Activated CD4-positive, alpha-beta memory T cell treated with anti-CD3 and anti-CD28 coated beads, Interleukin-2, amount 10 ng/mL, durations not matched to agents 7 days and 5 days (primary cell): ENCODE measurements at regions not wholly inside any gene's neighbourhood (a gene's known extent, or its start where the extent isn't known, plus 50 kb on each side); places are given as distances from the start of the nearest gene placed in this dataset.

Experiments
- CTCF ChIA-PET: fragments of 350-600 bp; sonication (Branson Sonifier 250); formaldehyde crosslinking; loops from one replicate; lab custom pipeline; 2021; ENCODE audit warnings: antibody characterized with exemption, inconsistent platforms; lab: Charles Lee
- POLR2A ChIA-PET: fragments of 350-600 bp; sonication (Branson Sonifier 250); formaldehyde crosslinking; loops from one replicate; lab custom pipeline; 2021; ENCODE audit warnings: antibody characterized with exemption; lab: Charles Lee
- DNase-seq: peaks from one replicate; pipeline ENCODE4 v3.0.0-alpha.2; 2020
- H3K27ac Mint-ChIP-seq: one replicate; pipeline ENCODE4 v1.8.0; 2021; ENCODE audit warnings: mild to moderate bottlenecking, mixed read lengths
- H3K27me3 Mint-ChIP-seq: one replicate; pipeline ENCODE4 v1.8.0; 2021; ENCODE audit warnings: mixed read lengths
- H3K36me3 Mint-ChIP-seq: one replicate; pipeline ENCODE4 v1.8.0; 2021; ENCODE audit warnings: low read depth, mixed read lengths
- H3K4me1 Mint-ChIP-seq: one replicate; pipeline ENCODE4 v1.8.0; 2021; ENCODE audit warnings: mixed read lengths
- H3K4me3 Mint-ChIP-seq: one replicate; pipeline ENCODE4 v1.8.0; 2021; ENCODE audit warnings: mild to moderate bottlenecking, mixed read lengths
- H3K9me3 Mint-ChIP-seq: one replicate; pipeline ENCODE4 v1.8.0; 2021; ENCODE audit warnings: mixed read lengths

GRCh38 chr13:107824635-107825034, 390.7 kb downstream of the LIG4 start:
- CTCF ChIA-PET, result no interaction called here
- Mint-ChIP-seq H3K4me3 (no peak overlapping the region), H3K9me3 (peaks cover 6% of the 10 kb centered on the region), H3K4me1 (no peaks in the 10 kb centered on the region), H3K36me3 (no peaks in the 10 kb centered on the region), H3K27me3 (no peaks in the 10 kb centered on the region), H3K27ac (no peak overlapping the region)
- DNase-seq, result no peak
- POLR2A ChIA-PET, result no interaction called here

GRCh38 chr13:107822006-107822405, 393.3 kb downstream of the LIG4 start:
- POLR2A ChIA-PET, result no interaction called here
- no peaks in the 10 kb centered on the region for H3K27me3 Mint-ChIP-seq
- DNase-seq, result no peak
- no peak overlapping the region for H3K27ac Mint-ChIP-seq
- CTCF ChIA-PET, result no interaction called here
- H3K4me1 Mint-ChIP-seq, result no peaks in the 10 kb centered on the region
- H3K36me3 Mint-ChIP-seq, result no peaks in the 10 kb centered on the region
- peaks cover 8% of the 10 kb centered on the region for H3K9me3 Mint-ChIP-seq
- no peak overlapping the region for H3K4me3 Mint-ChIP-seq

- H3K36me3 Mint-ChIP-seq, result no peaks in the 10 kb centered on the region
- H3K4me3 Mint-ChIP-seq, result no peak overlapping the region
- no peaks in the 10 kb centered on the region for H3K27me3 Mint-ChIP-seq
- ChIA-PET CTCF (no interaction called here), POLR2A (no interaction called here)
- no peak overlapping the region for H3K27ac Mint-ChIP-seq
- DNase-seq, result no peak
- H3K4me1 Mint-ChIP-seq, result no peaks in the 10 kb centered on the region
- peaks cover 8% of the 10 kb centered on the region for H3K9me3 Mint-ChIP-seq
These were observed 393.8 kb downstream of the LIG4 start for GRCh38 chr13:107821492-107821891.

- peaks cover 6% of the 10 kb centered on the region for H3K9me3 Mint-ChIP-seq
- ChIA-PET POLR2A (no interaction called here), CTCF (no interaction called here)
- H3K4me3 Mint-ChIP-seq, result no peak overlapping the region
- H3K27ac Mint-ChIP-seq, result no peak overlapping the region
- H3K4me1 Mint-ChIP-seq, result no peaks in the 10 kb centered on the region
- no peaks in the 10 kb centered on the region for H3K27me3 Mint-ChIP-seq
- no peaks in the 10 kb centered on the region for H3K36me3 Mint-ChIP-seq
- DNase-seq, result no peak
These were observed 396.3 kb downstream of the LIG4 start for GRCh38 chr13:107819071-107819470.

GRCh38 chr13:107817647-107818287, 397.6 kb downstream of the LIG4 start:
- Mint-ChIP-seq H3K27me3 (no peaks in the 10 kb centered on the region), H3K36me3 (no peaks in the 10 kb centered on the region), H3K4me3 (no peak overlapping the region), H3K4me1 (no peaks in the 10 kb centered on the region), H3K9me3 (peaks cover 6% of the 10 kb centered on the region), H3K27ac (no peak overlapping the region)
- CTCF ChIA-PET, result no interaction called here
- no peak for DNase-seq
- POLR2A ChIA-PET, result no interaction called here

GRCh38 chr13:107812014-107812412, 403.3 kb downstream of the LIG4 start:
- H3K27me3 Mint-ChIP-seq, result no peaks in the 10 kb centered on the region
- no peaks in the 10 kb centered on the region for H3K9me3 Mint-ChIP-seq
- DNase-seq, result no peak
- ChIA-PET CTCF (no interaction called here), POLR2A (no interaction called here)
- H3K4me3 Mint-ChIP-seq, result no peak overlapping the region
- H3K27ac Mint-ChIP-seq, result no peak overlapping the region
- H3K4me1 Mint-ChIP-seq, result no peaks in the 10 kb centered on the region
- no peaks in the 10 kb centered on the region for H3K36me3 Mint-ChIP-seq

GRCh38 chr13:107811233-107812013, 403.9 kb downstream of the LIG4 start:
- ChIA-PET CTCF (no interaction called here), POLR2A (no interaction called here)
- no peak for DNase-seq
- Mint-ChIP-seq H3K4me1 (no peaks in the 10 kb centered on the region), H3K27ac (no peak overlapping the region), H3K9me3 (no peaks in the 10 kb centered on the region), H3K27me3 (no peaks in the 10 kb centered on the region), H3K36me3 (no peaks in the 10 kb centered on the region), H3K4me3 (no peak overlapping the region)

- CTCF ChIA-PET, result no interaction called here
These were observed 406.2 kb downstream of the LIG4 start for GRCh38 chr13:107809125-107809524.

GRCh38 chr13:107808389-107808788, 406.9 kb downstream of the LIG4 start:
- POLR2A ChIA-PET, result no interaction called here
- Mint-ChIP-seq H3K4me3 (no peak overlapping the region), H3K4me1 (no peaks in the 10 kb centered on the region), H3K36me3 (no peaks in the 10 kb centered on the region), H3K27me3 (no peaks in the 10 kb centered on the region), H3K27ac (no peak overlapping the region), H3K9me3 (peaks cover 2% of the 10 kb centered on the region)
- no peak for DNase-seq
- CTCF ChIA-PET, result no interaction called here

More at GRCh38 chr13:107809125-107809524, 406.2 kb downstream of the LIG4 start:
- no peak for DNase-seq
- H3K4me3 Mint-ChIP-seq, result no peak overlapping the region
- H3K4me1 Mint-ChIP-seq, result no peaks in the 10 kb centered on the region
- peaks cover 2% of the 10 kb centered on the region for H3K9me3 Mint-ChIP-seq
- H3K27ac Mint-ChIP-seq, result no peak overlapping the region
- POLR2A ChIA-PET, result no interaction called here
- H3K27me3 Mint-ChIP-seq, result no peaks in the 10 kb centered on the region
- H3K36me3 Mint-ChIP-seq, result no peaks in the 10 kb centered on the region

- no peaks in the 10 kb centered on the region for H3K27me3 Mint-ChIP-seq
- no peak overlapping the region for H3K4me3 Mint-ChIP-seq
- H3K9me3 Mint-ChIP-seq, result peaks cover 2% of the 10 kb centered on the region
- POLR2A ChIA-PET, result no interaction called here
- no peaks in the 10 kb centered on the region for H3K4me1 Mint-ChIP-seq
- no peak for DNase-seq
- no peaks in the 10 kb centered on the region for H3K36me3 Mint-ChIP-seq
- CTCF ChIA-PET, result no interaction called here
- H3K27ac Mint-ChIP-seq, result no peak overlapping the region
These were observed 407.8 kb downstream of the LIG4 start for GRCh38 chr13:107807306-107808073.

GRCh38 chr13:107806726-107807125, 408.6 kb downstream of the LIG4 start:
- no peaks in the 10 kb centered on the region for H3K36me3 Mint-ChIP-seq
- no peaks in the 10 kb centered on the region for H3K27me3 Mint-ChIP-seq

GRCh38 chr13:107803822-107804495, 411.4 kb downstream of the LIG4 start:
- no peak for DNase-seq
- Mint-ChIP-seq H3K4me1 (no peaks in the 10 kb centered on the region), H3K4me3 (no peak overlapping the region), H3K9me3 (peaks cover 2% of the 10 kb centered on the region), H3K27me3 (no peaks in the 10 kb centered on the region), H3K36me3 (no peaks in the 10 kb centered on the region), H3K27ac (no peak overlapping the region)
- ChIA-PET POLR2A (no interaction called here), CTCF (no interaction called here)

More at GRCh38 chr13:107806726-107807125, 408.6 kb downstream of the LIG4 start:
- no peaks in the 10 kb centered on the region for H3K4me1 Mint-ChIP-seq
- peaks cover 2% of the 10 kb centered on the region for H3K9me3 Mint-ChIP-seq
- no peak overlapping the region for H3K27ac Mint-ChIP-seq
- ChIA-PET CTCF (no interaction called here), POLR2A (no interaction called here)
- H3K4me3 Mint-ChIP-seq, result no peak overlapping the region
- no peak for DNase-seq

- DNase-seq, result no peak
- Mint-ChIP-seq H3K27ac (no peak overlapping the region), H3K4me1 (no peaks in the 10 kb centered on the region), H3K36me3 (no peaks in the 10 kb centered on the region), H3K27me3 (no peaks in the 10 kb centered on the region), H3K4me3 (no peak overlapping the region), H3K9me3 (peaks cover 2% of the 10 kb centered on the region)
- ChIA-PET POLR2A (no interaction called here), CTCF (no interaction called here)
These were observed 413.7 kb downstream of the LIG4 start for GRCh38 chr13:107801621-107802020.
